Muscle layer of duodenum (tissue), 2 donors: ENCODE measurements at regions not wholly inside any gene's neighbourhood (a gene's known extent, or its start where the extent isn't known, plus 50 kb on each side); places are given as distances from the start of the nearest gene placed in this dataset.

Source experiments
- H3K27ac ChIP-seq: one replicate; pipeline ENCODE4 v1.7.0; 2013; ENCODE audit warnings: mild to moderate bottlenecking, low read length
- H3K27me3 ChIP-seq: one replicate; pipeline ENCODE4 v1.7.0; 2013; ENCODE audit warnings: low read depth, mild to moderate bottlenecking, control low read depth, low read length
- H3K36me3 ChIP-seq, 2 donors: one replicate each; pipeline ENCODE4 v1.7.0; 2013; ENCODE audit warnings: low read length in 2 of 2, control low read depth in 1 of 2, mild to moderate bottlenecking in 1 of 2; ENCODE audit not compliant: insufficient read depth in 2 of 2, control insufficient read depth in 1 of 2
- H3K4me1 ChIP-seq, 2 donors: one replicate each; pipeline ENCODE4 v1.7.0; 2013; ENCODE audit warnings: low read length in 2 of 2, mild to moderate bottlenecking in 2 of 2, control low read depth in 1 of 2, moderate library complexity in 1 of 2; ENCODE audit not compliant: insufficient read depth in 2 of 2, control insufficient read depth in 1 of 2
- H3K4me3 ChIP-seq, 2 donors: one replicate each; pipeline ENCODE4 v1.7.0; 2013; ENCODE audit warnings: low read length in 2 of 2, low read depth in 1 of 2, mild to moderate bottlenecking in 1 of 2
- H3K9me3 ChIP-seq, 2 donors: one replicate each; pipeline ENCODE4 v1.7.0; 2013; ENCODE audit warnings: low read length in 2 of 2, control low read depth in 1 of 2, mild to moderate bottlenecking in 1 of 2; ENCODE audit not compliant: control insufficient read depth in 1 of 2
- donor health status: healthy.

GRCh38 chr14:22483863-22484593 is 105.0 kb downstream of the DAD1 start:
- H3K4me1 ChIP-seq = no peaks in the 10 kb centered on the region
- no peak overlapping the region for H3K27ac ChIP-seq
- no peak overlapping the region for H3K4me3 ChIP-seq
- H3K9me3 ChIP-seq = no peaks in the 10 kb centered on the region
- no peaks in the 10 kb centered on the region for H3K27me3 ChIP-seq
- no peaks in the 10 kb centered on the region for H3K36me3 ChIP-seq

GRCh38 chr14:22482782-22483553 is 106.1 kb downstream of the DAD1 start:
- H3K9me3 ChIP-seq = no peaks in the 10 kb centered on the region
- no peak overlapping the region for H3K4me3 ChIP-seq
- H3K27ac ChIP-seq = no peak overlapping the region
- no peaks in the 10 kb centered on the region for H3K4me1 ChIP-seq
- no peaks in the 10 kb centered on the region for H3K36me3 ChIP-seq
- no peaks in the 10 kb centered on the region for H3K27me3 ChIP-seq

GRCh38 chr14:22482085-22482694 is 106.8 kb downstream of the DAD1 start:
- Histone ChIP-seq H3K27ac (no peak overlapping the region), H3K4me1 (no peaks in the 10 kb centered on the region), H3K27me3 (no peaks in the 10 kb centered on the region), H3K4me3 (no peak overlapping the region), H3K9me3 (no peaks in the 10 kb centered on the region), H3K36me3 (no peaks in the 10 kb centered on the region)

GRCh38 chr14:22481546-22481945 is 107.5 kb downstream of the DAD1 start:
- Histone ChIP-seq H3K4me3 (no peak overlapping the region), H3K36me3 (no peaks in the 10 kb centered on the region), H3K4me1 (no peaks in the 10 kb centered on the region), H3K27ac (no peak overlapping the region), H3K27me3 (no peaks in the 10 kb centered on the region), H3K9me3 (no peaks in the 10 kb centered on the region)

- H3K4me1 ChIP-seq = no peaks in the 10 kb centered on the region
- no peaks in the 10 kb centered on the region for H3K36me3 ChIP-seq
- no peaks in the 10 kb centered on the region for H3K9me3 ChIP-seq
- no peaks in the 10 kb centered on the region for H3K27me3 ChIP-seq
- no peak overlapping the region for H3K27ac ChIP-seq
- H3K4me3 ChIP-seq = no peak overlapping the region
Measured at GRCh38 chr14:22479776-22480464, 109.1 kb downstream of the DAD1 start.

- Histone ChIP-seq H3K27me3 (no peaks in the 10 kb centered on the region), H3K4me1 (no peaks in the 10 kb centered on the region), H3K9me3 (no peaks in the 10 kb centered on the region), H3K4me3 (no peak overlapping the region), H3K36me3 (no peaks in the 10 kb centered on the region), H3K27ac (no peak overlapping the region)
Measured at GRCh38 chr14:22479132-22479531, 109.9 kb downstream of the DAD1 start.

GRCh38 chr14:22478670-22479069 is 110.4 kb downstream of the DAD1 start:
- Histone ChIP-seq H3K4me3 (no peak overlapping the region), H3K27me3 (no peaks in the 10 kb centered on the region), H3K36me3 (no peaks in the 10 kb centered on the region), H3K9me3 (no peaks in the 10 kb centered on the region), H3K27ac (no peak overlapping the region), H3K4me1 (no peaks in the 10 kb centered on the region)

GRCh38 chr14:22478247-22478646 is 110.8 kb downstream of the DAD1 start:
- no peaks in the 10 kb centered on the region for H3K4me1 ChIP-seq
- no peak overlapping the region for H3K4me3 ChIP-seq
- H3K9me3 ChIP-seq = no peaks in the 10 kb centered on the region
- H3K27ac ChIP-seq = no peak overlapping the region
- H3K27me3 ChIP-seq = no peaks in the 10 kb centered on the region
- no peaks in the 10 kb centered on the region for H3K36me3 ChIP-seq

- H3K27ac ChIP-seq = no peak overlapping the region
- H3K27me3 ChIP-seq = no peaks in the 10 kb centered on the region
- no peaks in the 10 kb centered on the region for H3K4me1 ChIP-seq
Measured at GRCh38 chr14:22477569-22478194, 111.3 kb downstream of the DAD1 start.

GRCh38 chr14:22476887-22477286 is 112.1 kb downstream of the DAD1 start:
- Histone ChIP-seq H3K4me1 (no peaks in the 10 kb centered on the region), H3K4me3 (no peak overlapping the region), H3K27me3 (no peaks in the 10 kb centered on the region), H3K9me3 (no peaks in the 10 kb centered on the region), H3K36me3 (no peaks in the 10 kb centered on the region), H3K27ac (no peak overlapping the region)

More at GRCh38 chr14:22477569-22478194, 111.3 kb downstream of the DAD1 start:
- Histone ChIP-seq H3K9me3 (no peaks in the 10 kb centered on the region), H3K4me3 (no peak overlapping the region), H3K36me3 (no peaks in the 10 kb centered on the region)
